ENCODE measurements at regions not wholly inside any gene's neighbourhood (a gene's known extent, or its start where the extent isn't known, plus 50 kb on each side); places are given as distances from the start of the nearest gene placed in this dataset.

GRCh38 chr18:10116574-10116973, 202.8 kb downstream of the VAPA start:
- Histone ChIP-seq H3K27me3 (no peaks in the 10 kb centered on the region), H3K4me3 (no peak overlapping the region), H3K27ac (no peak overlapping the region), H3K4me1 (peaks cover 37% of the 10 kb centered on the region), H3K36me3 (no peaks in the 10 kb centered on the region), H3K9me3 (no peaks in the 10 kb centered on the region)
- intact Hi-C loops (cut with DNase I): no loop called here
- DNase-seq (ENCODE audit: extremely low spot score in 2 of 2): peak in 1 of 2 donors; percentile 34
- TF ChIP-seq POLR2A (IDR thresholded peaks at IDR 0.05): no peak
- TF ChIP-seq CTCF (IDR thresholded peaks at IDR 0.05): no peak
- TF ChIP-seq POLR2AphosphoS5 (IDR thresholded peaks at IDR 0.05; ENCODE audit: insufficient read depth in 1 of 2, low read depth in 1 of 2): no peak

- Histone ChIP-seq H3K4me3 (no peak overlapping the region), H3K9me3 (no peaks in the 10 kb centered on the region), H3K36me3 (no peaks in the 10 kb centered on the region), H3K4me1 (peaks cover 37% of the 10 kb centered on the region), H3K27ac (no peak overlapping the region), H3K27me3 (no peaks in the 10 kb centered on the region)
- no peak for DNase-seq (ENCODE audit: extremely low spot score in 2 of 2)
- TF ChIP-seq POLR2A (IDR thresholded peaks at IDR 0.05) (no peak), CTCF (IDR thresholded peaks at IDR 0.05) (no peak), POLR2AphosphoS5 (IDR thresholded peaks at IDR 0.05; ENCODE audit: insufficient read depth in 1 of 2, low read depth in 1 of 2) (no peak)
- intact Hi-C loops (cut with DNase I): no loop called here
Measured at GRCh38 chr18:10119528-10119927, 205.7 kb downstream of the VAPA start.

- Histone ChIP-seq H3K4me3 (no peak overlapping the region), H3K36me3 (no peaks in the 10 kb centered on the region), H3K27me3 (no peaks in the 10 kb centered on the region), H3K27ac (no peak overlapping the region), H3K4me1 (peaks cover 37% of the 10 kb centered on the region), H3K9me3 (no peaks in the 10 kb centered on the region)
- no peak for TF ChIP-seq CTCF (IDR thresholded peaks at IDR 0.05)
- no peak for TF ChIP-seq POLR2A (IDR thresholded peaks at IDR 0.05)
- no peak for TF ChIP-seq POLR2AphosphoS5 (IDR thresholded peaks at IDR 0.05; ENCODE audit: insufficient read depth in 1 of 2, low read depth in 1 of 2)
- intact Hi-C loops (cut with DNase I): no loop called here
- DNase-seq (ENCODE audit: extremely low spot score in 2 of 2): no peak
Measured at GRCh38 chr18:10119991-10120390, 206.2 kb downstream of the VAPA start.

- Histone ChIP-seq H3K27me3 (no peaks in the 10 kb centered on the region), H3K36me3 (no peaks in the 10 kb centered on the region), H3K9me3 (no peaks in the 10 kb centered on the region), H3K27ac (no peak overlapping the region), H3K4me3 (no peak overlapping the region), H3K4me1 (peaks cover 37% of the 10 kb centered on the region)
- DNase-seq (ENCODE audit: extremely low spot score in 2 of 2): peak; percentile 79 to 82
- intact Hi-C loops (cut with DNase I): no loop called here
- TF ChIP-seq CTCF (IDR thresholded peaks at IDR 0.05): no peak
- TF ChIP-seq POLR2A (IDR thresholded peaks at IDR 0.05): no peak
Measured at GRCh38 chr18:10120622-10121021, 206.8 kb downstream of the VAPA start.

- H3K4me1 ChIP-seq: peaks cover 37% of the 10 kb centered on the region
- no peaks in the 10 kb centered on the region for H3K9me3 ChIP-seq
- no peaks in the 10 kb centered on the region for H3K36me3 ChIP-seq
- peak in 1 of 2 donors; percentile 16 for DNase-seq (ENCODE audit: extremely low spot score in 2 of 2)
- H3K27ac ChIP-seq: no peak overlapping the region
- intact Hi-C loops (cut with DNase I): no loop called here
- TF ChIP-seq POLR2A (IDR thresholded peaks at IDR 0.05) (no peak), CTCF (IDR thresholded peaks at IDR 0.05) (no peak), POLR2AphosphoS5 (IDR thresholded peaks at IDR 0.05; ENCODE audit: insufficient read depth in 1 of 2, low read depth in 1 of 2) (no peak)
- H3K4me3 ChIP-seq: no peak overlapping the region
- H3K27me3 ChIP-seq: no peaks in the 10 kb centered on the region
Measured at GRCh38 chr18:10121028-10121427, 207.2 kb downstream of the VAPA start.
